ENCODE measurements at regions not wholly inside any gene's neighbourhood (a gene's known extent, or its start where the extent isn't known, plus 50 kb on each side); places are given as distances from the start of the nearest gene placed in this dataset.

- no peak for TF ChIP-seq POLR2A (IDR thresholded peaks at IDR 0.05)
- TF ChIP-seq CTCF (IDR thresholded peaks at IDR 0.05) = no peak
Observed at GRCh38 chr9:79877943-79878602, 306.3 kb downstream of the TLE4 start.

Data from sigmoid colon (tissue), 3 donors.